C4-2B (cell line): ENCODE measurements at regions not wholly inside any gene's neighbourhood (a gene's known extent, or its start where the extent isn't known, plus 50 kb on each side); places are given as distances from the start of the nearest gene placed in this dataset.

Source experiments
- H3K27ac ChIP-seq: fragments of 450-650 bp; 2 replicates; pipeline ENCODE4 v1.5.1; 2017
- ZFX ChIP-seq: fragments of 450-650 bp; IDR thresholded peaks from 2 replicates; pipeline ENCODE4 v1.6.1; 2017
- TF ChIP-seq, protein P1 (sequence below): fragments of 450-650 bp; conservative IDR thresholded peaks from 2 replicates; pipeline ENCODE4 v1.5.1; 2017; ENCODE audit warnings: mild to moderate bottlenecking

DNA sequence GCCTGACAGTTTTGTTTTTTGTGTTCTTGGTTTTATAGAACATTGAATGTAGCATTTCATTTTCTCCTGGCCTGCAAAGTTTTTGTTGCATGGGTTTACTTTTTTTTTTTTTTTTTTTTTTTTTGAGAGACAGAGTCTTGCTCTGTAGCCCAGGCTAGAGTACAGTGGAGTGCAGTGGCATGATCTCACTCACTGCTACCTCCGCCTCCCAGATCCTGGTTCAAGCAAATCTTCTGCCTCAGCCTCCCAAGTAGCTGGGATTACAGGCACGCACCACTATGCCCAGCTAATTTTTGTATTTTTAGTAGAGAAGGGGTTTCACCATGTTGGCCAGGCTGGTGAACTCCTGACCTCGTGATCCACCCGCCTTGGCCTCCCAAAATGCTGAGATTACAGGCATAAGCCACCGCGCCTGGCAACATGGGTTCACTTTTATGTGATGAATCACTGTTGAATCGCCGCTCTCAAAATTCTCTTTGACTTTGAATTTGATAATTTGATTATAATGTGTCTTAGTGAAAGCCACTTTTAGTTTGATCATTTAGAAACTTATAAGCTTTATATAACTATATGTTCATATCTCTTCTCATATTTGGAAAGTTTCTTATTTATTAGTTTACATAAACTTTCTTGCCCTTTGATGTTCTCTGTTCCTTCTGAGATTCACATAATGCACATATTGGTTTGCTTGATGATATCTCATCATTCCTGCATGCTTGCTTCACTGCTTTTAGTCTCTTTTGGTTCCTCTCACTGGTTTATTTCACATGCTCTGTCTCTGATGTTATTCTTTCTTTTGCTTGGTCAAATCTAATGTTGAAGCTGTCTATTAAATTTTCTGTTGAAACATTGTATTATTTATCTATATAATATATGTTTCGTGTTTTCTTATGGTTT is 589.0 kb upstream of the CNTN5 start:
- no peak for TF ChIP-seq ZFX
- TF ChIP-seq, protein P1, sequence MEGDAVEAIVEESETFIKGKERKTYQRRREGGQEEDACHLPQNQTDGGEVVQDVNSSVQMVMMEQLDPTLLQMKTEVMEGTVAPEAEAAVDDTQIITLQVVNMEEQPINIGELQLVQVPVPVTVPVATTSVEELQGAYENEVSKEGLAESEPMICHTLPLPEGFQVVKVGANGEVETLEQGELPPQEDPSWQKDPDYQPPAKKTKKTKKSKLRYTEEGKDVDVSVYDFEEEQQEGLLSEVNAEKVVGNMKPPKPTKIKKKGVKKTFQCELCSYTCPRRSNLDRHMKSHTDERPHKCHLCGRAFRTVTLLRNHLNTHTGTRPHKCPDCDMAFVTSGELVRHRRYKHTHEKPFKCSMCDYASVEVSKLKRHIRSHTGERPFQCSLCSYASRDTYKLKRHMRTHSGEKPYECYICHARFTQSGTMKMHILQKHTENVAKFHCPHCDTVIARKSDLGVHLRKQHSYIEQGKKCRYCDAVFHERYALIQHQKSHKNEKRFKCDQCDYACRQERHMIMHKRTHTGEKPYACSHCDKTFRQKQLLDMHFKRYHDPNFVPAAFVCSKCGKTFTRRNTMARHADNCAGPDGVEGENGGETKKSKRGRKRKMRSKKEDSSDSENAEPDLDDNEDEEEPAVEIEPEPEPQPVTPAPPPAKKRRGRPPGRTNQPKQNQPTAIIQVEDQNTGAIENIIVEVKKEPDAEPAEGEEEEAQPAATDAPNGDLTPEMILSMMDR: no peak
- H3K27ac ChIP-seq: no peak overlapping the region

DNA sequence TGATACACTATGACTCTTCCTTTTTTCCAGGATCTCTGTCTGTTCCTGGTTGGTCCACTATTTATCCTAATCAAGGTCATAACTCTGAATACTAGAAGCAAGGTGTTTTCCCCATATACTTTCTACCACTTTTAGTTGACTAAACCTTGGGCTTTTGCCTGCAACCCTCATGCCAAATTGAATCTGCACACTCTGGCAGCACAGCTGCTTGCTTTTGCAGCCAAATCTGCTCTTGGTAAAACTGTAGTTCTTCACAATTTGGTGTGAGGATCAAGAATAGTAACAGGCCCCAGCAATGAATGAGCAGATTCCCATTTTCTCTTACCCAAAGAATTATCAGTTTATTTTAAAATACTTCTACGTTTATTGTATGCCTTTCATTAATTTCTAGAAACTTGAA is 586.5 kb upstream of the CNTN5 start:
- no peak for TF ChIP-seq ZFX
- TF ChIP-seq, protein P1: no peak
- H3K27ac ChIP-seq: no peak overlapping the region

DNA sequence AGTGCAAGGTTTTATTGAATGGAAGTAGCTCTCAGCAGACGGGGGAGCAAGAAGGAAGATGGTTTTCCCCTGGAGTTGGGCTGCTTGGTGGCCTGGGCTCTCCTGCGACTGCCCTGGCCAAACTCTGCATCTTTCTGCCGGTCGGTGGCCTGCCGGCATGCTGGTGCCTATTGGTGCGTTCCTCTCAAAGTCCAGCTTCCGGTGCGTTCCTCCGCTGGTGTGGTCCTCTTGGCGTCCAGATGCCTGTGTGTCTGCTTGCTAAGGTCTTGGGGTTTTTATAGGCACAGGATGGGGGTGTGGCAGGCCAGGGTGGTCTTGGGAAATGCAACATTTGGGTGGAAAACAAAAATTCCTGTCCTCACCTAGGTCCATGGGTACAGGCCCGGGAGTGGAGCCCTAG is 567.4 kb upstream of the CNTN5 start:
- no peak overlapping the region for H3K27ac ChIP-seq
- no peak for TF ChIP-seq ZFX
- TF ChIP-seq, protein P1: no peak

DNA sequence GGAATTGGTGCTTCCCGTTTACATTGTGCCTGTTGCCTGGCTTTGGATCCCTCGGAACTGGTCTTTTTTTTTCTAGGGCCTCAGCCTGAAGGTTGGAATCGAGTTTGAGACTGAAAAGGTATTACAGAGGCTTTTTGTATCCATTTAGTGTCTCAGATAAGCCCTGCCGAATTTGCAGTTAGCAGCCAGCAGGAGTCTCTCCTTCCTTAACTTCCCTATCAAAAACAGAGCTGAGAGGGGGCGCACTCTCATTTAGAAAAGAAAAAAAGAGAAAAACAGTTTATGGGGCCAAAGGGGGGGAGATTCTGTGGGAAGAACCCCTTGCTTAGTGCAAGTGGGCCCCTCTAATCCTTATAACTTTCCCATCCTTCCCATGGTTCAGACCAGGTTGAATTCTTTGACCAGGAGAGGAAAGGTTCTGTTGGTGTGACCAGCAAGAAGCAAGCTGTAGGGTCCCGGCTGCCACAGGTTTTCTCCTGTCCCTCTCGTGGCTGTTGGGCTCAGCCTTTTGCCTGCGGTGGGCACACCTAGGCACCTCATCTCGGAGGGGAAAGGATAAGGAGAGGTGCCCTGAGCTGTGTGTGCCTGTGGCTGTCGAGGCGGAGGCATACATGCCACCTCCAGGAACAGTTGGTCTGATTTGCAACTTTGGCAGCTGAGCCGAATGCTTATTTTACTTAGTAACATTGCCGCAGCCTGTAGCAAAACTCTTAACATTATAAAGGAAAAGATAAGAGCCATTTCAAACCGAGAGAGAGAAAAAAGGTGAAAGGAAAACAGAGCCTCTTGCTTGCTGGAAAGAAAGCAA is 565.0 kb upstream of the CNTN5 start:
- H3K27ac ChIP-seq: no peak overlapping the region
- TF ChIP-seq, protein P1: peak; percentile 30
- no peak for TF ChIP-seq ZFX

DNA sequence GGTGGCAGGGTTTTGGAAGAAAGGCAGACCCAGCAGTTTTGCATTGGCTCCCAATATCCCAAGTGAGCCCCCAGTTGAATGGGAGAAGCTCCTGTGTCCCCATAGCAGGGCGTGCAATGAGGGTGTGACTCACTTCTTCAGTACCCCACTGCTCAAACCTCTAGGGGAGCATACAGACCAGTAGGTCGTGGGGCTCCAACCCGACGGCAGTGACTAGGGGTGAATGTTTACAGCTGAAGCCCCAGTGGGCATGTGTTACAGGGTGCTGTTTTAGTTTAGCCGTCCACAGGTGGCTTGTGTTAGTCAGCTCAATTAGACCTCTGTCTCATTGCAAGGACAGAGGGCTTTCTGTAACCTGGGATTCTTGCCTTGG is 564.5 kb upstream of the CNTN5 start:
- no peak overlapping the region for H3K27ac ChIP-seq
- TF ChIP-seq ZFX: no peak
- TF ChIP-seq, protein P1: no peak

DNA sequence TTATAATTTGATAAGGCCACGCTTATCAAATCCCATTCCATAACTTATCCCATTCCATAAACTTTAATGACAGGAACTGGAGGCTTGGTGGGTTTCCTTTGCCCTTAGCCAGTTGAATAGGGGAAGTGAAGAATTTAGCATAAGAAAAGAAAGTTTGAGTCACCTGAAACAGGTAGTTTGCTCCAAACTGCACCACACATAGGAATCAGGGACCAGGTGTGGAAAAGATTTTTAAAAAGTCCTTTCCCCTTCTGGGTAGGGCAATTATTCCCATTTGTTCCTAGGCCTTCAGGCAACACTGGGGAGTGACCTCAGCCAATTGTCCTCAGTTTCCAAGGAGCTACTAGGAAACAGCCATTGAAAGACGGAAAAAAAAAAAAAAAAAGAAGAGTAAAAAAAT is 525.7 kb upstream of the CNTN5 start:
- no peak overlapping the region for H3K27ac ChIP-seq

More for the DNA sequence above, 525.7 kb upstream of the CNTN5 start:
- TF ChIP-seq, protein P1: no peak
- TF ChIP-seq ZFX: no peak
